Vagina (tissue), 2 donors: ENCODE measurements at regions not wholly inside any gene's neighbourhood (a gene's known extent, or its start where the extent isn't known, plus 50 kb on each side); places are given as distances from the start of the nearest gene placed in this dataset.

Experiments used
- CTCF ChIP-seq, 3 experiments: fragments of 450-650 bp in 2 of 3; fragments of 200-600 bp in 1 of 3; sonication (generic) in 1 of 3; IDR thresholded peaks; one replicate each; pipeline ENCODE4 v1.5.1; 2017 to 2019; ENCODE audit warnings: antibody characterized with exemption in 3 of 3, mild to moderate bottlenecking in 2 of 3, moderate library complexity in 2 of 3
- POLR2A ChIP-seq, 2 donors: fragments of 450-650 bp; IDR thresholded peaks; one replicate each; pipeline ENCODE4 v1.6.1; 2017; ENCODE audit warnings: antibody characterized with exemption in 2 of 2, mild to moderate bottlenecking in 2 of 2, moderate library complexity in 2 of 2
- POLR2AphosphoS5 ChIP-seq, 2 donors: sonication (generic); formaldehyde crosslinking; IDR thresholded peaks; one replicate each; pipeline ENCODE4 v1.9.0; 2017; ENCODE audit warnings: antibody characterized with exemption in 2 of 2, mild to moderate bottlenecking in 2 of 2, low read depth in 1 of 2; ENCODE audit not compliant: insufficient read depth in 1 of 2

GRCh38 chr6:958488-958887 is 265.5 kb upstream of the EXOC2 start:
- no peak for TF ChIP-seq POLR2A (IDR thresholded peaks at IDR 0.05)
- no peak for TF ChIP-seq CTCF (IDR thresholded peaks at IDR 0.05)
- TF ChIP-seq POLR2AphosphoS5 (IDR thresholded peaks at IDR 0.05; ENCODE audit: insufficient read depth in 1 of 2, low read depth in 1 of 2) = no peak
